NCI-H2029 (cell line): ENCODE measurements at regions not wholly inside any gene's neighbourhood (a gene's known extent, or its start where the extent isn't known, plus 50 kb on each side); places are given as distances from the start of the nearest gene placed in this dataset.
"Not testable (repeated sequence)": the region's sequence is repeated elsewhere in the genome, so short reads cannot be mapped to it uniquely, and the experiment has no call there.

Experiments
- DNase-seq: peaks from one replicate; lab custom pipeline; 2025; lab: John Stamatoyannopoulos, UW

GRCh38 chr4:123600987-123601904 is 204.7 kb downstream of the SPRY1 start:
- no peak for DNase-seq

GRCh38 chr4:123602007-123602406 is 205.4 kb downstream of the SPRY1 start:
- DNase-seq = no peak

- DNase-seq = no peak
Measured at GRCh38 chr4:123603165-123603564, 206.6 kb downstream of the SPRY1 start.

- DNase-seq = not testable (repeated sequence)
Measured at GRCh38 chr4:123605797-123606196, 209.2 kb downstream of the SPRY1 start.

GRCh38 chr4:123606336-123606735 is 209.7 kb downstream of the SPRY1 start:
- DNase-seq = no peak

- no peak for DNase-seq
Measured at GRCh38 chr4:123606946-123607542, 210.4 kb downstream of the SPRY1 start.

GRCh38 chr4:123609829-123610228 is 213.2 kb downstream of the SPRY1 start:
- DNase-seq = no peak

- no peak for DNase-seq
Measured at GRCh38 chr4:123613586-123614344, 217.2 kb downstream of the SPRY1 start.

- DNase-seq = no peak
Measured at GRCh38 chr4:123615901-123616300, 219.3 kb downstream of the SPRY1 start.

GRCh38 chr4:123616951-123617461 is 220.4 kb downstream of the SPRY1 start:
- DNase-seq = peak; percentile 79

- DNase-seq = no peak
Measured at GRCh38 chr4:123617791-123618190, 221.2 kb downstream of the SPRY1 start.

GRCh38 chr4:123618606-123619005 is 222.0 kb downstream of the SPRY1 start:
- DNase-seq = no peak

- no peak for DNase-seq
Measured at GRCh38 chr4:123619326-123619725, 222.7 kb downstream of the SPRY1 start.

GRCh38 chr4:123619895-123620294 is 223.3 kb downstream of the SPRY1 start:
- no peak for DNase-seq

- no peak for DNase-seq
Measured at GRCh38 chr4:123621072-123621705, 224.6 kb downstream of the SPRY1 start.

GRCh38 chr4:123622572-123622971 is 226.0 kb downstream of the SPRY1 start:
- DNase-seq = no peak

- DNase-seq = no peak
Measured at GRCh38 chr4:123623611-123624010, 227.0 kb downstream of the SPRY1 start.

- no peak for DNase-seq
Measured at GRCh38 chr4:123624959-123625358, 228.4 kb downstream of the SPRY1 start.

GRCh38 chr4:123628288-123628687 is 231.7 kb downstream of the SPRY1 start:
- DNase-seq = no peak

GRCh38 chr4:123631786-123632692 is 235.4 kb downstream of the SPRY1 start:
- DNase-seq = no peak

- no peak for DNase-seq
Measured at GRCh38 chr4:123632693-123633030, 236.1 kb downstream of the SPRY1 start.
